Ovary (tissue), 7 donors: ENCODE measurements at regions not wholly inside any gene's neighbourhood (a gene's known extent, or its start where the extent isn't known, plus 50 kb on each side); places are given as distances from the start of the nearest gene placed in this dataset.

ENCODE experiments used
- DNase-seq, 5 donors: peaks; one replicate each; pipeline ENCODE4 v3.0.0-alpha.2; 2019 to 2020
- H3K27ac ChIP-seq, 2 donors: fragments of 200-600 bp; one replicate each; pipeline versions ENCODE4 v1.5.1 to v1.8.0; 2019 to 2022
- H3K27me3 ChIP-seq: fragments of 200-600 bp; one replicate; pipeline ENCODE4 v1.8.0; 2022
- H3K36me3 ChIP-seq: fragments of 200-600 bp; sonication (generic); one replicate; pipeline ENCODE4 v1.5.1; 2019
- H3K4me1 ChIP-seq: one replicate; pipeline ENCODE4 v1.8.1; 2013; ENCODE audit warnings: mild to moderate bottlenecking, moderate library complexity; ENCODE audit not compliant: insufficient read depth
- H3K4me3 ChIP-seq: fragments of 200-600 bp; sonication (generic); one replicate; pipeline ENCODE4 v1.5.1; 2017
- H3K9me3 ChIP-seq, 2 donors: fragments of 200-600 bp in 1 of 2; sonication (generic) in 1 of 2; one replicate each; pipeline versions ENCODE4 v1.5.1 to v1.8.1; 2013 to 2019; ENCODE audit warnings: mild to moderate bottlenecking in 1 of 2, moderate library complexity in 1 of 2
- CTCF ChIP-seq, 3 donors: fragments of 450-650 bp in 2 of 3; fragments of 200-600 bp in 1 of 3; IDR thresholded peaks; one replicate each; pipeline versions ENCODE4 v1.5.1 to v1.8.0; 2016 to 2022; ENCODE audit warnings: antibody characterized with exemption in 3 of 3, mild to moderate bottlenecking in 1 of 3
- EP300 ChIP-seq: sonication (generic); formaldehyde crosslinking; IDR thresholded peaks from one replicate; pipeline ENCODE4 v1.6.1; 2017; ENCODE audit warnings: antibody characterized with exemption
- POLR2A ChIP-seq: fragments of 450-650 bp; IDR thresholded peaks from one replicate; pipeline ENCODE4 v1.6.1; 2017; ENCODE audit warnings: antibody characterized with exemption, mild to moderate bottlenecking, moderate library complexity
- WGBS, 3 donors: extraction: QIAGEN DNeasy Blood & Tissue Kit in 1 of 3; methylation state at CpG; one replicate each; pipeline versions ENCODE4 v1.1.5 to v1.1.7; 2013 to 2017; 5-methylcytosine and 5-hydroxymethylcytosine counted together
- intact Hi-C, 4 donors: fragments of 100-400 bp; cut with DNase I; formaldehyde crosslinking; loops; one replicate each; pipeline versions ENCODE4 v1.11.0 to v1.15.1; 2022 to 2023
- donor health status: DM: no; HTN: no; CAD: no; lungs with moderate emphysema.
- donor health status: DM: no; HTN: no; CAD: no.
- donor health status: Bipolar disorder and iron deficiency.
- donor health status: DM: no; HTN: no; CAD: no.
- donor health status: DM: yes; HTN: yes; CAD: no.

GRCh38 chr9:86768709-86769108 lies 178.6 kb downstream of the GAS1 start:
- no peaks in the 10 kb centered on the region for H3K27me3 ChIP-seq
- no peak overlapping the region for H3K4me3 ChIP-seq
- no peaks in the 10 kb centered on the region for H3K36me3 ChIP-seq
- H3K4me1 ChIP-seq = no peaks in the 10 kb centered on the region
- intact Hi-C loops = no loop called here
- H3K27ac ChIP-seq = no peak overlapping the region
- WGBS, 3 donors = 94% methylated on average over 2 of the region's 2 CpGs
- H3K9me3 ChIP-seq = no peaks in the 10 kb centered on the region
- no peak for TF ChIP-seq POLR2A
- TF ChIP-seq EP300 = no peak
- TF ChIP-seq CTCF (IDR thresholded peaks at IDR 0.05) = no peak
- DNase-seq = no peak

DNA sequence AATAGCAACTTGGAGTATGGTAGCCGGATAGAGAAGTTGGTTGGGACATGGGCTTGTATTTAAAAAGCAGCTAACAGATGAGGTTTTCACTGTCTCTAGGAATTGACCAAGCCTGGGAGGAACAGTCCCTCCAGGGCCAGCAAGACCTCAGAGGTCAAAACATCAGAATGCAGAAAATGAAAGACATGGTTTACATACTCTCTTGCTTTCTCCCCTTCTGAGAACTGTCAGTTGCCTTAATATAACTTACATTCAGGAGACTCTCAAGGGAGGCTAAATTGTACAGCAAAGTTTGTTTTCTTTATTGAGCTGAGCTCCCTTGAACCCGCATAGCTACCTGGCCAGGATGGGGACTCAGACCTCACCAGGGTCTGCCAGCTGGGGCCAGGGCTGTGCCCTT lies 179.3 kb downstream of the GAS1 start:
- TF ChIP-seq POLR2A = no peak
- no peak for TF ChIP-seq CTCF (IDR thresholded peaks at IDR 0.05)
- no peak for TF ChIP-seq EP300

GRCh38 chr9:86767373-86767772 lies 179.9 kb downstream of the GAS1 start:
- Histone ChIP-seq H3K27me3 (no peaks in the 10 kb centered on the region), H3K9me3 (no peaks in the 10 kb centered on the region), H3K36me3 (no peaks in the 10 kb centered on the region), H3K4me1 (no peaks in the 10 kb centered on the region), H3K4me3 (no peak overlapping the region), H3K27ac (no peak overlapping the region)
- 56 to 68% (median 67%) methylated on average over 4 of the region's 4 CpGs for WGBS, 3 donors
- intact Hi-C loops = no loop called here
- DNase-seq = no peak
- TF ChIP-seq EP300 (no peak), CTCF (IDR thresholded peaks at IDR 0.05) (no peak), POLR2A (no peak)

More for the DNA sequence above, 179.3 kb downstream of the GAS1 start:
- H3K36me3 ChIP-seq = no peaks in the 10 kb centered on the region
- H3K4me1 ChIP-seq = no peaks in the 10 kb centered on the region
- no peak overlapping the region for H3K4me3 ChIP-seq
- no peaks in the 10 kb centered on the region for H3K9me3 ChIP-seq
- DNase-seq = no peak
- 92 to 98% (median 94%) methylated on average over 2 of the region's 2 CpGs for WGBS, 3 donors
- H3K27ac ChIP-seq = no peak overlapping the region
- intact Hi-C loops = no loop called here
- H3K27me3 ChIP-seq = no peaks in the 10 kb centered on the region

- intact Hi-C loops = no loop called here
- DNase-seq = no peak
- no peak overlapping the region for H3K4me3 ChIP-seq
- TF ChIP-seq EP300 (no peak), POLR2A (no peak), CTCF (IDR thresholded peaks at IDR 0.05) (no peak)
- 79 to 86% (median 83%) methylated on average over 7 of the region's 7 CpGs for WGBS, 3 donors
- no peaks in the 10 kb centered on the region for H3K36me3 ChIP-seq
- H3K4me1 ChIP-seq = no peaks in the 10 kb centered on the region
- no peaks in the 10 kb centered on the region for H3K9me3 ChIP-seq
- H3K27me3 ChIP-seq = no peaks in the 10 kb centered on the region
- H3K27ac ChIP-seq = no peak overlapping the region
Measured at GRCh38 chr9:86766912-86767311, 180.4 kb downstream of the GAS1 start.

- intact Hi-C loops = no loop called here
- Histone ChIP-seq H3K27me3 (no peaks in the 10 kb centered on the region), H3K4me3 (no peak overlapping the region), H3K27ac (no peak overlapping the region), H3K4me1 (no peaks in the 10 kb centered on the region), H3K9me3 (no peaks in the 10 kb centered on the region), H3K36me3 (no peaks in the 10 kb centered on the region)
- 92 to 95% (median 93%) methylated on average over 6 of the region's 6 CpGs for WGBS, 3 donors
- TF ChIP-seq EP300 (no peak), POLR2A (no peak), CTCF (IDR thresholded peaks at IDR 0.05) (no peak)
- no peak for DNase-seq
Measured at GRCh38 chr9:86766511-86766910, 180.8 kb downstream of the GAS1 start.
